ENCODE measurements at regions not wholly inside any gene's neighbourhood (a gene's known extent, or its start where the extent isn't known, plus 50 kb on each side); places are given as distances from the start of the nearest gene placed in this dataset.

DNA sequence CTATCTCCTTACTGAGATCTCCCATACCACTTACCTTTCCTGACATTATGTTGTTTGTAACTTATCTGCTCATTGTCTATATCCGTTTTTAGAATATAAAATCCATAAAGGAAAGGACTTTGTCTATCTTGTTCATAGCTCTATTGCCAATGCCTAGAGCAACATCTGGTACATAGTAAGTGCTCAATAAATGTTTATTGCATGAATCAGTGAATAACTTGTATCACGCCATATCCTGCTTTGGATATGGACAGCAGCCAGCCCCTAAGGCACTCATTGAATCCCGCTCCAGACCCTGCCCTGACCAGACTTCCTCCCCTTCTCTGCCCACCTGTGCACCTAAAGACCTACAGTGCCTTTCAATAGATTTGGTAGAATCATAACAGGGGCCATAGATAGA is 298.1 kb upstream of the PLXNA2 start:
- no peak overlapping the region for H3K27ac ChIP-seq
- DNase-seq (ENCODE audit: low spot score): no peak
- no peak overlapping the region for H3K4me3 ChIP-seq
- TF ChIP-seq, protein P1, sequence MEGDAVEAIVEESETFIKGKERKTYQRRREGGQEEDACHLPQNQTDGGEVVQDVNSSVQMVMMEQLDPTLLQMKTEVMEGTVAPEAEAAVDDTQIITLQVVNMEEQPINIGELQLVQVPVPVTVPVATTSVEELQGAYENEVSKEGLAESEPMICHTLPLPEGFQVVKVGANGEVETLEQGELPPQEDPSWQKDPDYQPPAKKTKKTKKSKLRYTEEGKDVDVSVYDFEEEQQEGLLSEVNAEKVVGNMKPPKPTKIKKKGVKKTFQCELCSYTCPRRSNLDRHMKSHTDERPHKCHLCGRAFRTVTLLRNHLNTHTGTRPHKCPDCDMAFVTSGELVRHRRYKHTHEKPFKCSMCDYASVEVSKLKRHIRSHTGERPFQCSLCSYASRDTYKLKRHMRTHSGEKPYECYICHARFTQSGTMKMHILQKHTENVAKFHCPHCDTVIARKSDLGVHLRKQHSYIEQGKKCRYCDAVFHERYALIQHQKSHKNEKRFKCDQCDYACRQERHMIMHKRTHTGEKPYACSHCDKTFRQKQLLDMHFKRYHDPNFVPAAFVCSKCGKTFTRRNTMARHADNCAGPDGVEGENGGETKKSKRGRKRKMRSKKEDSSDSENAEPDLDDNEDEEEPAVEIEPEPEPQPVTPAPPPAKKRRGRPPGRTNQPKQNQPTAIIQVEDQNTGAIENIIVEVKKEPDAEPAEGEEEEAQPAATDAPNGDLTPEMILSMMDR (IDR thresholded peaks at IDR 0.05): no peak

DNA sequence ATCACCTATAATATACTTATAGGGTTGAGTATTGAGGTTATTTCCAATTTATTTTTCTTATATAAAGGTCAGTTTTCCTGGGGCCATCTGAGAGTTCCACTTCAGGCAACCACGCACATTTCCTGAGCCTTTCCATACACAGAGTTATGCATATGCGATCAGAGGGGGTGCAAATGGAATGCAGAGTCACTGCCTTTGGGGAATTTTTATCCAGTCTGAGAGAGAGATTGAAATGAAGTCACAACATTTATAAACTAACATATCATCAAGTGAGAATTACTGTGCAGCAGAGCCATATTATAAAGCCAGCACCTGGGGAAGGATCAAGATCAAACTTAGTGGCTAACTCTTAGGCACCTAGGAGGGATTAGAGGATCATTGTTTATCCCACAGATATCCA is 299.9 kb upstream of the PLXNA2 start:
- no peak for DNase-seq (ENCODE audit: low spot score)
- TF ChIP-seq, protein P1 (IDR thresholded peaks at IDR 0.05): no peak
- Histone ChIP-seq H3K27ac (no peak overlapping the region), H3K4me3 (no peak overlapping the region)

DNA sequence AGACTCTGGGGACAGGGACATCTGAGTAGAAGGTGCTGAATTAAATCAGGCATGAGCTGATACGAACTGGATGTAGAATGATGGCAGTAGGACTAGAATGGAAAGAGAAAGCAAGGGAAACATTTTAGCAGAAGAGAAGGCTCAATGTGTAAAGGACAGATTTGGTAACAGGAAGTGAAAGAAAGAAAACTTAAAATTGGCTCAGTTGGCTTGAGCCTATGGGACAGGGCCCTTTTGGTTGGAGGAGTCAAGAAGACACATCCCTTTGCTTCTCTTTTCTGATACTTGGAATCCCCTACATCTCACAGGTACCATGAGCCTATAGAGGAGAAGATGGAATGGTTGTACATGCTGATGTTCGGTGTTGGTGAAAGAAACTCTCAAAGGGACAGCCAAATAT is 300.6 kb upstream of the PLXNA2 start:
- Histone ChIP-seq H3K27ac (no peak overlapping the region), H3K4me3 (no peak overlapping the region)
- TF ChIP-seq, protein P1 (IDR thresholded peaks at IDR 0.05): no peak
- DNase-seq (ENCODE audit: low spot score): no peak

DNA sequence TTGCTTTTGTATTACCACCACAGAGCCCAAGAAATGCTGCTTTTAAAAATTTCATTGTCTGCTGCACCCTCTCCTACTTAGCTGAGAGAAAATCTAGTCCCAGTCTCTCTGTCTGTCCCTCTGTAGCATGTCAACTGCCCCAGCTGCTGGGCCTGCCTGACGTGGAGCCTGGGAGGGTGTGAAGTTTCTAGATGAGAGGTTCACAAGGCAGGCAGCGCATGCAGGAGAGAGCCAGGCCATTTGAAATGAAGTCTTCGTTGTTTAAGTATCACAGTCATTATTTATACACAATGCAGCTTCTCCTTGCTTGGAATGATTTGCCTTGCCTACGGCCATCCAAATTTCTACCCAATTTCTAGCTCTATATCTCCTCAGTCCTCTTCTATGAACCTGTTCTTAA is 306.8 kb upstream of the PLXNA2 start:
- TF ChIP-seq, protein P1 (IDR thresholded peaks at IDR 0.05): no peak
- DNase-seq (ENCODE audit: low spot score): no peak
- Histone ChIP-seq H3K4me3 (no peak overlapping the region), H3K27ac (no peak overlapping the region)

DNA sequence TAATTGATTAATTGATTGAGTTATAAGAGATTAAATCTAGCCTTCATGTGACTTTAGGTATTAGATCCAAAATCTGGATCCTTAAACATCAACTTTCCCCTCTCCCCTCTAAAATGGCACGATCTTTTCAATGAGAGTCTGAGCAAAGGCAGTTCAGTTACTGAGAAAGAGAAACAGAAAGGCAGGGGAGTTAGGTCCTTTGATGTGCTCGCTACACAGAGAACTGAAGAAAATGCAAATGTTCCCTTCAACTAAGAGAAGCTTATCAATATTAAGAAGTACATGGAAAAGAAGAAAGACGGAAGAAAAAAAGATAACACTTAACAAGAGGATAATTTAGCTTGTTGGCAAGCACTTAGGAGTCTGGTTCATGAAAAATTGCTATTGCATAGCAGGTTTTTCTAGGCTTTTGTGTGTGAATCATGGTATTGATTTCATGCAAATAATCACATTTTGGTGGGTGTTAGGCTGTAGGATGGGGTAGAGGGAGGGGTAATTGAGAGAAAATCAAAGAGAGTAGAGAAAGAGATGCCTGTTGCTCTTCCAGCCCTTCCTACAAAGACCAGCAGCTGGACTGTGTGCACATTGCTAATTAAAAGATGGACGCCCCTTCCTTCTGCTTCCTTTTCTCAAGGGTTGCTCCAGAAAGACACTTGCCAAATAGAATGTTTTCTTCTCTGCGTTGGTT is 307.6 kb upstream of the PLXNA2 start:
- DNase-seq (ENCODE audit: low spot score): no peak
- H3K27ac ChIP-seq: no peak overlapping the region
- H3K4me3 ChIP-seq: no peak overlapping the region
- TF ChIP-seq, protein P1 (IDR thresholded peaks at IDR 0.05): no peak

DNA sequence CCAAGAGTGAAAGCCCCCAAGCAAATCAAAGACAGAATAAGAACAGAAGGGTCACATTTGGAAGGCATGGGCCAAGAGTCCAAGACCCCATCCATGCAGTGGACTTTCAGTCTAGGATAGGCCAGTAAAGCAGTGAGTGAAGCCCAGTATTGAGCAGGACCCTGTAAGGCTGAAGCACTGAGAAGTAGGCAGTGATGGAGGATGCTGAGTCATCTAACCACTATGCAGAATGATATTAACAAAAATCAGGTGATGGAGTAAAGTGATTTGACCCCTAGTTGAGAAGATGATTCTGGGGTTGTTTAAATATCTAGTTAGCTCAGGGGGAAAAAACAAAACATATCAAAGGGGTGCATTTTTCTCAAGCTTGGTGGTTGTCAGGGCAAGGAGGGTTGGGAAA is 308.7 kb upstream of the PLXNA2 start:
- no peak for DNase-seq (ENCODE audit: low spot score)
- H3K27ac ChIP-seq: no peak overlapping the region
- TF ChIP-seq, protein P1 (IDR thresholded peaks at IDR 0.05): no peak
- no peak overlapping the region for H3K4me3 ChIP-seq

DNA sequence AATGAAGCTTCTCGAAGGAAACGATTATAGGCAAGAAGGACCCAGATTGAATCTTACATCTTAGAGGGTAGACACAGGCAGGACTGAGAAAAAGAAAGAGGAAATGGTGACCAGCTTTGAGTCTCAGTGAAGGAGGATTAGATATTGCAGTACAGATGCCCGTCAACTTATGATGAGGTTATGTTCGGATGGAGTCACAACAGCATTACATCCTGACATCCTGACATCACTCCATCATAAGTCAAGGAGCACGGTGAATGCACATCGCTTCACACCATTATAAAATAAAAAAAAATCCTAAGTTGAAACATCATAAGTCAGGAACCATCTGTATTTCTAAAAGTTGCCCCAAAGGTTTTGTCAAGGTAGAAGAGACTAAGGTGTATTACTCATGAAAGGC is 312.3 kb upstream of the PLXNA2 start:
- DNase-seq (ENCODE audit: low spot score): no peak
- no peak overlapping the region for H3K27ac ChIP-seq
- TF ChIP-seq, protein P1 (IDR thresholded peaks at IDR 0.05): no peak
- H3K4me3 ChIP-seq: no peak overlapping the region
